PC-9 (cell line): ENCODE measurements at regions not wholly inside any gene's neighbourhood (a gene's known extent, or its start where the extent isn't known, plus 50 kb on each side); places are given as distances from the start of the nearest gene placed in this dataset.

Source experiments
- BruUV-seq: library from RNA; stranded (reverse); fragments of 400-500 nt; replicated peaks from 2 replicates; lab custom pipeline; 2021; lab: Mats Ljungman, UMichigan
- CTCF ChIA-PET: fragments of 300-600 bp; sonication (Branson Sonifier 250); formaldehyde crosslinking; loops from one replicate; lab custom pipeline; 2022; ENCODE audit warnings: antibody characterized with exemption; lab: Charles Lee
- POLR2A ChIA-PET: fragments of 300-600 bp; sonication (Branson Sonifier 250); formaldehyde crosslinking; loops from one replicate; lab custom pipeline; 2022; ENCODE audit warnings: antibody characterized with exemption; ENCODE audit not compliant: unreplicated experiment; lab: Charles Lee
- DNase-seq, 2 experiments: peaks; one replicate each; pipeline versions ENCODE4 v3.0.0 to v3.0.0-alpha.2; 2015 to 2022; ENCODE audit warnings: mixed read lengths in 1 of 2
- H2AFZ ChIP-seq: fragments of 200-600 bp; sonication (generic); 2 replicates; pipeline ENCODE4 v1.8.1; 2017; ENCODE audit warnings: antibody characterized with exemption
- H3F3A ChIP-seq: fragments of 200-600 bp; sonication (generic); 2 replicates; pipeline ENCODE4 v1.8.1; 2017; ENCODE audit warnings: antibody characterized with exemption, mild to moderate bottlenecking, low read depth; ENCODE audit not compliant: insufficient read depth
- H3K27ac ChIP-seq: fragments of 200-600 bp; sonication (generic); 2 replicates; pipeline ENCODE4 v1.6.1; 2016; ENCODE audit warnings: mixed run types
- H3K27me3 ChIP-seq: fragments of 200-600 bp; sonication (generic); 2 replicates; pipeline ENCODE4 v1.6.1; 2016; ENCODE audit warnings: low read depth, mixed run types; ENCODE audit not compliant: insufficient read depth
- H3K36me3 ChIP-seq: fragments of 200-600 bp; sonication (generic); 2 replicates; pipeline ENCODE4 v1.6.1; 2016; ENCODE audit warnings: low read depth, mixed run types
- H3K4me1 ChIP-seq: fragments of 200-600 bp; sonication (generic); replicated peaks from 2 replicates; pipeline ENCODE4 v1.6.1; 2016; ENCODE audit warnings: mixed run types; ENCODE audit not compliant: insufficient read depth
- H3K4me2 ChIP-seq: fragments of 200-600 bp; sonication (generic); 2 replicates; pipeline ENCODE4 v1.6.1; 2017; ENCODE audit warnings: mixed run types
- H3K4me3 ChIP-seq: fragments of 200-600 bp; sonication (generic); 2 replicates; pipeline ENCODE4 v1.6.1; 2016; ENCODE audit warnings: mixed run types
- H3K79me2 ChIP-seq: fragments of 200-600 bp; sonication (generic); 2 replicates; pipeline ENCODE4 v1.6.1; 2017; ENCODE audit warnings: low read depth, mixed run types
- H3K9me2 ChIP-seq: fragments of 200-600 bp; sonication (generic); 2 replicates; pipeline ENCODE4 v1.8.1; 2017; ENCODE audit warnings: mild to moderate bottlenecking; ENCODE audit not compliant: insufficient read depth
- H3K9me3 ChIP-seq: fragments of 200-600 bp; sonication (generic); 2 replicates; pipeline ENCODE4 v1.8.1; 2016; ENCODE audit warnings: low read depth; ENCODE audit not compliant: insufficient read depth
- H4K20me1 ChIP-seq: fragments of 200-600 bp; sonication (generic); 2 replicates; pipeline ENCODE4 v1.8.1; 2017; ENCODE audit not compliant: insufficient read depth
- CTCF ChIP-seq: fragments of 200-600 bp; sonication (generic); conservative IDR thresholded peaks from 2 replicates; pipeline ENCODE4 v1.6.1; 2017; ENCODE audit warnings: mixed run types, antibody characterized with exemption, mild to moderate bottlenecking, moderate library complexity
- EZH2 ChIP-seq: fragments of 200-600 bp; sonication (generic); IDR thresholded peaks from 2 replicates; pipeline ENCODE4 v1.8.0; 2017; ENCODE audit warnings: antibody characterized with exemption, low read depth
- intact Hi-C: fragments of 100-400 bp; cut with micrococcal nuclease; formaldehyde crosslinking; loops from one replicate; pipeline ENCODE4 v1.10.0; 2022; ENCODE audit not compliant: unreplicated experiment

DNA sequence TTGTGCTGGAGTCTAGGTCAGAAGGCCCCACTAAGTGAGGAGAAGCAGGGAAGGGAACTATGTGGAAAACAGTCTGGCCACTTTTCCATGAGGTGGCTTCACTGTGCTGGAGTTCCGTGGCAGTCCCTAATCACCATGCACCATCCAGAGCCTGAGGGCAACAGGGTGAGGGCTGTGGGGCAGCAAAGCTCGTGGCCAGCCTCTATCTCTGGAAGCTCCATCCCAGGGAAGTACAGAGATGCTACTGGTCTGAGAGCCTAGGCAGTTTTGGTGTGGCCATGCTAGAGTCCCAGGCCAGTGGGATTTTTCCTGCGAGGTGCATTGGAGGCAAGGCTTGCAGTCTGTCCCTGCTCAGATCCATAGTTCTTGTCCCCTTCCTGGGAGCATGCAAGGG lies 157.3 kb upstream of the LRRC7 start:
- Histone ChIP-seq H3K4me3 (no peak overlapping the region), H3K9me2 (no peaks in the 10 kb centered on the region), H2AFZ (no peak overlapping the region), H3F3A (no peaks in the 10 kb centered on the region), H3K9me3 (no peaks in the 10 kb centered on the region; the same call in 1 of the 2 replicates), H3K4me2 (no peak overlapping the region), H3K36me3 (no peaks in the 10 kb centered on the region), H3K4me1 (no peaks in the 10 kb centered on the region), H3K79me2 (no peaks in the 10 kb centered on the region), H4K20me1 (no peaks in the 10 kb centered on the region), H3K27me3 (no peaks in the 10 kb centered on the region), H3K27ac (no peak overlapping the region)
- POLR2A ChIA-PET = no interaction called here
- DNase-seq = no peak
- BruUV-seq = no TSS peak
- CTCF ChIA-PET = no interaction called here
- TF ChIP-seq CTCF (no peak), EZH2 (no peak)
- intact Hi-C loops = no loop called here

DNA sequence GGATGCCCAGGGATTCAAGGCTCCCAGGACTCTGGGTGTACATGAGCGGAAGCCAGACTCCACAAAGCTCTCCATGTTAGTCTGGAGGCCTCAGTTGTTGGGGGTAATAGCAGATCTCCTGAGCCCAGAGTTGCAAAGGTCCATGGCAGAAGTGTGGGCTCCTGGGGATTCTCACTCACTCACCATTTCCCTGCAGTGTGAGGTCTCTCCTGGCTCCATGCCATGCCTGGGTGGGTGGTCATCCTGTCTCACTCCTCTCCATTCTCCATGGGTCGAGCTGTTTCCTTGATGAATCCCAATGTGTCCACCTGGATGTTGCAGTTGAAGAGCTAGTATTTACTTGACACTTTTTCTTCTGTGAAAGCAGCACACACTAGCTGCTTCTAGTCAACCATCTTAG lies 156.8 kb upstream of the LRRC7 start:
- ChIA-PET POLR2A (no interaction called here), CTCF (no interaction called here)
- no TSS peak for BruUV-seq
- DNase-seq = no peak
- Histone ChIP-seq H3K4me3 (no peak overlapping the region), H3K4me1 (no peaks in the 10 kb centered on the region), H3K4me2 (no peak overlapping the region), H2AFZ (no peak overlapping the region), H3K36me3 (no peaks in the 10 kb centered on the region), H3K79me2 (no peaks in the 10 kb centered on the region), H3K27ac (no peak overlapping the region), H3K9me3 (no peaks in the 10 kb centered on the region), H3F3A (no peaks in the 10 kb centered on the region), H3K27me3 (no peaks in the 10 kb centered on the region), H3K9me2 (no peaks in the 10 kb centered on the region), H4K20me1 (no peaks in the 10 kb centered on the region)
- TF ChIP-seq EZH2 (no peak), CTCF (no peak)
- intact Hi-C loops = no loop called here

GRCh38 chr1:69411617-69412016 lies 156.1 kb upstream of the LRRC7 start:
- POLR2A ChIA-PET = no interaction called here
- Histone ChIP-seq H2AFZ (no peak overlapping the region), H3K4me3 (no peak overlapping the region), H3K79me2 (no peaks in the 10 kb centered on the region), H3F3A (no peaks in the 10 kb centered on the region), H3K9me2 (no peaks in the 10 kb centered on the region), H3K27me3 (no peaks in the 10 kb centered on the region), H4K20me1 (no peaks in the 10 kb centered on the region), H3K4me2 (no peak overlapping the region), H3K9me3 (no peaks in the 10 kb centered on the region), H3K4me1 (no peaks in the 10 kb centered on the region), H3K27ac (no peak overlapping the region), H3K36me3 (no peaks in the 10 kb centered on the region)
- intact Hi-C loops = no loop called here
- CTCF ChIA-PET = no interaction called here
- TF ChIP-seq CTCF (no peak), EZH2 (no peak)
- no peak for DNase-seq
- no TSS peak for BruUV-seq
